ENCODE measurements at regions not wholly inside any gene's neighbourhood (a gene's known extent, or its start where the extent isn't known, plus 50 kb on each side); places are given as distances from the start of the nearest gene placed in this dataset.

DNA sequence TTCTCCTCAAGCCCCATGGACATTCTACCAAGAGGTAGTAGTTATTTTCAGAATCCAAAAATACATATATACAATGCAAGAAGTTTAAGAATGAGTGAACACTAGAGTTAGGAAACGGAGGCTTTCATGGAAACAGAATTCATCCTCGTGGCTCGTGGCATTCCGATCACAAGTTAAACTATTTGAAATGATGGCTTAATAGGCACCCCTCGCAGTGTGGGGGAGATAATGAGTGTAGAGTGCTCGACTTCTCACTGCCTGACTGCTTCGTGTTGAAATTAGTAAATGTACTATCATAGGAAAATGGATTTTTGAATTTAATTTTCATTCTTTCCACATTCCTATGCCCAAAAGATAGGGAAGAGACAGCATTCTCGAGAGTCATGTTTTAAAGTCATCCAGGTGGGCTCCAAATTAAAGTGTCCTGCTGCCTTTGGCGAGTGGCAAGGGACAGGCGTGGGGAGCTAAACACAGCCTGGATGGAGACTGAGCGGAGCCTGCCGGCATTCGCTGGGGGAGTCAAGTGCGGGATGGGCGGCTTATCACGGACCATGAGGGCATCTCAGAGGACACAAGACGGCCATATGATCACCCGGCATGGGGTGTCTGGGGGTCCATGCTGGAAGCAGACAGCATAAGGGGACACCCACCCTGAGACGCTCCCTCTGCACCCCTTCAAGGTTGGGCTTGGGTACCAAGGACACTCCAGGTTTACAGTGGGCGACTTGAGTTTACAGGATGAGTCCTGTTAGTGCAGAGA is 165.2 kb downstream of the TEX29 start:
- TF ChIP-seq, protein P1, sequence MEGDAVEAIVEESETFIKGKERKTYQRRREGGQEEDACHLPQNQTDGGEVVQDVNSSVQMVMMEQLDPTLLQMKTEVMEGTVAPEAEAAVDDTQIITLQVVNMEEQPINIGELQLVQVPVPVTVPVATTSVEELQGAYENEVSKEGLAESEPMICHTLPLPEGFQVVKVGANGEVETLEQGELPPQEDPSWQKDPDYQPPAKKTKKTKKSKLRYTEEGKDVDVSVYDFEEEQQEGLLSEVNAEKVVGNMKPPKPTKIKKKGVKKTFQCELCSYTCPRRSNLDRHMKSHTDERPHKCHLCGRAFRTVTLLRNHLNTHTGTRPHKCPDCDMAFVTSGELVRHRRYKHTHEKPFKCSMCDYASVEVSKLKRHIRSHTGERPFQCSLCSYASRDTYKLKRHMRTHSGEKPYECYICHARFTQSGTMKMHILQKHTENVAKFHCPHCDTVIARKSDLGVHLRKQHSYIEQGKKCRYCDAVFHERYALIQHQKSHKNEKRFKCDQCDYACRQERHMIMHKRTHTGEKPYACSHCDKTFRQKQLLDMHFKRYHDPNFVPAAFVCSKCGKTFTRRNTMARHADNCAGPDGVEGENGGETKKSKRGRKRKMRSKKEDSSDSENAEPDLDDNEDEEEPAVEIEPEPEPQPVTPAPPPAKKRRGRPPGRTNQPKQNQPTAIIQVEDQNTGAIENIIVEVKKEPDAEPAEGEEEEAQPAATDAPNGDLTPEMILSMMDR (IDR thresholded peaks at IDR 0.05), result no peak
- no peaks in the 10 kb centered on the region for H3K79me2 ChIP-seq
- H3K9me3 ChIP-seq (ENCODE audit: control insufficient read depth, low read length), result no peaks in the 10 kb centered on the region
- no peak overlapping the region for H3K9ac ChIP-seq
- H3K4me1 ChIP-seq, result no peaks in the 10 kb centered on the region
- no peak overlapping the region for H2AFZ ChIP-seq
- no peaks in the 10 kb centered on the region for H3K36me3 ChIP-seq (ENCODE audit: control insufficient read depth, insufficient read depth, low read length)
- no peaks in the 10 kb centered on the region for H3K27me3 ChIP-seq (ENCODE audit: control insufficient read depth, insufficient read depth, low read length)
- no peak overlapping the region for H3K4me2 ChIP-seq (ENCODE audit: low read length)
- H3K4me3 ChIP-seq (ENCODE audit: low read depth, low read length), result no peak overlapping the region
- no peak overlapping the region for H3K27ac ChIP-seq

DNA sequence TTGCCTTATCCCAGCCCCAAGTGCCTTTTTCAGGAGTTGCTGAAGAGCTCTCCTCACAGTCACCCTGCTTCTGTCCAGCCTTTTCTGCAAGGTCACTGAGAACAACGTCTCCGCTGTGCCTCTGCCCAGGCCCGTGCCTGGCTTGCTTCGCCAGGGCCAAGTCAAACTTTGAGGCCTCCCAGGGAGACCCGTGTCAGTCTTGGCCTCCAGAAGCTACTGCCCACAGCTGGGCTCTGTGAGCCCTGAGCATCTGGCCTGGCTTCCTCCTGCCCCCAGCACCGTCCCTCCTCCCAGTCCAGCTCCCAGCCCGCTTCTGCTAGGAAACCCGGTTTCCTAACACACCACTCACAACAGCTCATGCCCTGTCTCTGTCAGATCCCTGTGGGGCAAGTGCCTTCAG is 165.9 kb downstream of the TEX29 start:
- no peaks in the 10 kb centered on the region for H3K27me3 ChIP-seq (ENCODE audit: control insufficient read depth, insufficient read depth, low read length)
- no peak overlapping the region for H2AFZ ChIP-seq
- TF ChIP-seq, protein P1 (IDR thresholded peaks at IDR 0.05), result no peak
- H3K27ac ChIP-seq, result no peak overlapping the region
- H3K4me3 ChIP-seq (ENCODE audit: low read depth, low read length), result no peak overlapping the region
- H3K36me3 ChIP-seq (ENCODE audit: control insufficient read depth, insufficient read depth, low read length), result no peaks in the 10 kb centered on the region
- no peaks in the 10 kb centered on the region for H3K79me2 ChIP-seq
- no peaks in the 10 kb centered on the region for H3K4me1 ChIP-seq
- no peak overlapping the region for H3K9ac ChIP-seq
- H3K4me2 ChIP-seq (ENCODE audit: low read length), result no peak overlapping the region
- no peaks in the 10 kb centered on the region for H3K9me3 ChIP-seq (ENCODE audit: control insufficient read depth, low read length)

DNA sequence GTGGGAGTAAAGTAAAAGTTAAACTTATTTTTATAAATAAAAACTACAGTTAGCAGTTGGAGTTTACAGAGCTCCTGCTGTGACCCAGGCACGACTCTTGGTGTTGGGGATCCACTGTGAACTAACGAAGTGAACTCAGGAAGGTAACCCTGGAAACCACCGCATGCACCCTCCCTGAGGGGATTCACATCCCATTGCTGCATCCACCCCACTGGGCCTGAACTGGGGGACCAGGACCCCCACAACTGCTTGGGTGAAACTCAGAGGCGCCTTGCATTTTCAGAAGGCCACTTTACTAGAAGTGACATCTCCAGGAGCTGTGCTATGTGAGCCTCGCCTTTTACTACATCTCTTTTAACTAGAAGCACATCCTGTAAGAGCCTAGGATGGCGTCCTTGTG is 166.4 kb downstream of the TEX29 start:
- Histone ChIP-seq H3K4me2 (ENCODE audit: low read length) (no peak overlapping the region), H3K4me1 (no peaks in the 10 kb centered on the region), H3K9ac (no peak overlapping the region), H3K27me3 (ENCODE audit: control insufficient read depth, insufficient read depth, low read length) (no peaks in the 10 kb centered on the region), H3K36me3 (ENCODE audit: control insufficient read depth, insufficient read depth, low read length) (no peaks in the 10 kb centered on the region), H2AFZ (no peak overlapping the region), H3K79me2 (no peaks in the 10 kb centered on the region), H3K4me3 (ENCODE audit: low read depth, low read length) (no peak overlapping the region), H3K9me3 (ENCODE audit: control insufficient read depth, low read length) (no peaks in the 10 kb centered on the region), H3K27ac (no peak overlapping the region)
- TF ChIP-seq, protein P1 (IDR thresholded peaks at IDR 0.05), result no peak

DNA sequence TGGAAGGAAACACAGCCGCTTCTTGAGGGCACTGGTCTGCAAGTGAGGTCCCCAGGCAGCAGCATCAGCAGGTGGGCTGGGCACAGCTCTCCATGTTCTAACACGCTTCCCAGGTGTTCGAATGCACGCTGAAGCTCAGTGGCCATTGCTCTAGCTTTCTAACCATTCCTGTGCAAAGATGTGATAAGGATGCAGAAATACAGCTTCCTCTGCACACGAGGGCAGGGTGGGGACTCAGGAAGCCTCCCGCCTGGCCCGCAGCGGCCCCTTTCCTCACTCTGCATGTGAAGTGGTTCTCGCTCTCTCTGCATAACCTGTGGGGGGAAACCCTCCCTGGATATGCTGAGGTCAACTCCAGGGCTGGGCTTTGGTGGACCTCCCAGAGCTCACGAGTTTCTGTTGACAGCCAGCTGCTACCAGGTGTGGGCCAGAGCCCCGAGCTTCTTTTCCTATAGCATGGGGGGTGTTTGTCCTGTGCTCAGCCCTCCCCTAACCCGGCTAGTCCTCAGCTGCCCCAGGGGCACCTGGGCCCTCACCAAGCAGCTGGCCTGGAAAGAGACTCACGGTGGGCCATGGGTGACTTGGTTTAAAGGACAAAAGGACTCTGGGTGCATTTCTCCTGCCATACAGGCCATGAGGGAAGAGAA is 168.2 kb downstream of the TEX29 start:
- Histone ChIP-seq H2AFZ (no peak overlapping the region), H3K4me3 (ENCODE audit: low read depth, low read length) (no peak overlapping the region), H3K4me1 (no peaks in the 10 kb centered on the region), H3K9ac (no peak overlapping the region), H3K27ac (no peak overlapping the region), H3K79me2 (no peaks in the 10 kb centered on the region), H3K27me3 (ENCODE audit: control insufficient read depth, insufficient read depth, low read length) (no peaks in the 10 kb centered on the region), H3K4me2 (ENCODE audit: low read length) (no peak overlapping the region), H3K9me3 (ENCODE audit: control insufficient read depth, low read length) (no peaks in the 10 kb centered on the region), H3K36me3 (ENCODE audit: control insufficient read depth, insufficient read depth, low read length) (no peaks in the 10 kb centered on the region)
- TF ChIP-seq, protein P1 (IDR thresholded peaks at IDR 0.05), result no peak
